ENCODE measurements at regions not wholly inside any gene's neighbourhood (a gene's known extent, or its start where the extent isn't known, plus 50 kb on each side); places are given as distances from the start of the nearest gene placed in this dataset.

DNA sequence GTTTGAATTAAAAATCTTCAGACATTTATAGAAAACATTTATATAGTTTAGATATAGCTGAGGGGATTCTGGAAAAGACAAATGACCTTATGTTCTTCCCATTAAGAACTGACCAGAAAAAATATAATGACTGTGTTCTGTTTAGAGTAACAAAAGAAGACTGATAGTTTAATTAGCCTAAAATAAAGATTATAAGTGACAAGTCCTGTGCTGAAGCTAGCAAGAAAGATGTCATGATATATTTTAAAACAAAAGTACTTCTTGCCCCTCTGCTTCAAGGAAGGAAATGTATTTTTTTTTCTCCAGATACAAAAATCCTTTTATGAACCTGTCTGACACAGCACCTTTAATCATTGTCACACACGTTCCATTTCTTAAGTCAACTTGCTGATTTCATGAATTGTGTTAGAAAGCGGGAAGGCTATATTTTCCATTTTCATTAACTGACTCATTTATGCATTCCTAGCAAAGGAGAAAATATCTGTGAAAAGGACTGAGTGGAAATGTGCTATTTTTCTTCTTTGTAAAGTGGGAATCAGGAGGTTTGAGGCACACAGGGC, 690.7 kb upstream of the GOT2 start:
- no peak for DNase-seq (ENCODE audit: low read depth in 2 of 2)

GRCh38 chr16:59411961-59412841, 678.1 kb upstream of the GOT2 start:
- no peak for DNase-seq (ENCODE audit: low read depth in 2 of 2)

DNA sequence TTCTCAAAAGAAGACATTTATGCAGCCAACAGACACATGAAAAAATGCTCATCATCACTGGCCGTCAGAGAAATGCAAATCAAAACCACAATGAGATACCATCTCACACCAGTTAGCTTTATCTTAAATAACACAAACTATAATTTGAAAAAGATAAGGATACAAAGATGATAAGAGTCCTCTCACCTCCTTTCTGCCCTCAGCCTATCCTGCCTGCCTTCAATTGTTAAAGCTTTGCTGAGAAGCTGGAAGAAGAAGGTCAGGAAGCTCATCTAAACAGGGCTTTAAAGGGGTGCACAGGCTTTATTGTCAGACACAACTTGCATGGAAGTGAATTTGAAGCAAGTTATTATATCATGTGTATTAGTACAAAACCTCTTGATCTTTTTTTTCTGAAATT, 676.3 kb upstream of the GOT2 start:
- no peak for DNase-seq (ENCODE audit: low read depth in 2 of 2)

DNA sequence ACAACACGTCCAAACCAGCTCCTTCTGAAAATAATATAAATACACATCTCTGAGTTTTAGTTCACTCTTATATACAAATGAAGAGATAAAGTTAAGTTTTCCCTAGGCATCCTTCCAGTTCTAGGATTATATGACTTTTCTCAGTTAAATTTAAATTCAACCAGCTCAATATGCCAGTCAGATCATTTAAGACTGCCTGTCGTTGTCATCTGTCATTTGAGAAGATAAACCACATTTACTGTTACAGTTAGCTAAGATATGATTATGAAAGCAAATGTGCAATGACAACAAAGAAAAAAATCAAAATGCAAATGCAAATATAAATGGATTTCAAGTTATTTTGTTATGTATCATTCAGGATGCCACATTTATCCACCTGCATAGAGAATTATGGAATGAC, 671.7 kb upstream of the GOT2 start:
- DNase-seq (ENCODE audit: low read depth in 2 of 2), result no peak

DNA sequence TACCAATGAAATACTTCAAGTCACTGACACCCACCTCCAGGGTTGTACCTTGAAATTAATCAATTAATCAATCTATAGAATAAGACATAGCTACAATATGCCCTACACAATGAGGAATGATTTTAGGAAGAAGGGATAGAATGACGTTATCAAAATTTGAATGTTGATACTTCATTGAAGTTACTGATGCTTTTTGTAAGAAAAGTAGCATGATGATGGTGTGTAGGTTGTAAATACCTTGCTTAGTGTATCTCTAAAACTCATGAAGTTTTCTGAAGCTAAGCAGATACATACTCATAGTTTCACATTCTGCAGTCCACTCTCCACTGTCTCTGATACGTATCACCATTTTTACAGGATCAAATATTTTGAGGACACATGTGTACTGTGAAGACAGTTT, 670.4 kb upstream of the GOT2 start:
- no peak for DNase-seq (ENCODE audit: low read depth in 2 of 2)

- no peak for DNase-seq (ENCODE audit: low read depth in 2 of 2)
These were observed 666.7 kb upstream of the GOT2 start for GRCh38 chr16:59400830-59401229.

GRCh38 chr16:59397638-59398037, 663.5 kb upstream of the GOT2 start:
- no peak for DNase-seq (ENCODE audit: low read depth in 2 of 2)

- no peak for DNase-seq (ENCODE audit: low read depth in 2 of 2)
These were observed 660.4 kb upstream of the GOT2 start for GRCh38 chr16:59394526-59394925.

GRCh38 chr16:59392911-59393310, 658.8 kb upstream of the GOT2 start:
- DNase-seq (ENCODE audit: low read depth in 2 of 2), result no peak

DNA sequence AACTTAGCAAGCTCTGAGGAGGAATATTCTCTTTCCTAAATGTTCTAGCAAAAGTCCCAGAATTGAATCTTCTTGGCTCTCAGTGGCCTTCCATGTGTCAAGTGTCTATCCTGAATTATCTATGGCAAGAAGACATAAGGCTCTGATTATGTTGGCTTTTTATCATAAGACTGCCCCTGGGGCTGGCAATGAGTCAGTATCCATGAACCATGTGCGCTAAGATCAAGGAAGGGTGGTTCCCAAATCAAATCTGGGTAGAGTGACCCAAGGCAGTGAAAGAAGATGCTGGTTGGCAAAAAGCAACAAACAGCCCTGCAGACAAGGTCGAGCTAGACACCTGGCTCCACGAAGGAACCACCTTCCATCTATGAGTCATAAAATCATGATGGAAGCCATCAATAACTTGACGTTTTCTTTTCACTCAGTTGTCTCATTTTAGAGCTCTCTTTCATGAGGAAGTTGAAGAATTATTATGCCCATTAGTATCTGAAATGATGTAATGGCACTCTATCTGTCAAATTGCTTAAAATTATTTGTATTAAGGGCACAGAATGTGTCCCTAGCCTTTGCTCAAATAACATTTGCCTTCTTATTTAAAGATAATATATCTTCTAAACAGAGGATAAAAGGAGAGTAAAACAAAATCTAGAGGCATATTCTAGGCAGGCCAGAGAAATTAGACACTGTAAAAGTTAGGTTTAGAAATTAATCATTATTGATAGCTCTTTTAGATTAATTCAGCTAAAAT, 657.7 kb upstream of the GOT2 start:
- DNase-seq (ENCODE audit: low read depth in 2 of 2), result no peak

GRCh38 chr16:59385959-59386358, 651.8 kb upstream of the GOT2 start:
- DNase-seq (ENCODE audit: low read depth in 2 of 2), result no peak

GRCh38 chr16:59385491-59385890, 651.4 kb upstream of the GOT2 start:
- no peak for DNase-seq (ENCODE audit: low read depth in 2 of 2)

DNA sequence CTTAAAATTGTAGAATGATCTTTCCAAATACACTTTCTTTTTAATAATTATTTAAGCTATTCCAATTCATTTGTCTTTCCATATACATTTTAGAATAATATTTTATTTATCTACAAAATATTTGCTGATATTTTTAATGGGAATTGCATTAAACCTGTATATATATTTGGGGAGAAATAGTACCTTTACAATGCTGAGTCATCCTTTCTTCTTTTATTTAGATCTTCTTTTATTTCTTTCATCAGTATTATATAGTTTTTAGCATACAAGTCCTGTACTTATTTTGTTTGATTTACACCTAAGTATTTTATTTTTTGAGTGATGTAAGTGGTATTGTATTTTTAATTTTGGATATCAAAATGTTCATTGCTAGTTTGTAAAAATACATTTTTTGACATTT, 639.5 kb upstream of the GOT2 start:
- no peak for DNase-seq (ENCODE audit: low read depth in 2 of 2)

- no peak for DNase-seq (ENCODE audit: low read depth in 2 of 2)
These were observed 636.6 kb upstream of the GOT2 start for GRCh38 chr16:59370717-59371116.

- no peak for DNase-seq (ENCODE audit: low read depth in 2 of 2)
These were observed 635.4 kb upstream of the GOT2 start for GRCh38 chr16:59369523-59369922.

GRCh38 chr16:59368586-59368985, 634.5 kb upstream of the GOT2 start:
- DNase-seq (ENCODE audit: low read depth in 2 of 2), result no peak

DNA sequence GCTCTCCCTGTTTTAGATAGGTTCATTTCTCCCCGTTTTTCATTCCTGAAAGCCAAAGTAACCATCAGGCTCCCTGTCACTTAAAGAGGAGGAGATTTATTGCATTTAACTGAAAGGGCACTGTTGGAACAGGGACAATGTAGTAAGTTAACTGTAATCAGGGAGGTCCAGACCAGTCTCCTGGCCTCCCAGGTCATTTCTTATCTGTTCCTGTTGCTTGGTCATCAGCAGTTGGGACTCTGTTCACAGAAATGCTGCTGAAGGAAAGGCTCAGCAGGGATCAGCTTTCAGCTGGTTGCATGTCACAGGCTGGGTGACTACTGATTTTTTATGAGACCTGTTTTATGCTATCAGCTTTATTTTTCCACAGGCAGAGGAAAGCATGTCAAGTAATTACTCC, 622.6 kb upstream of the GOT2 start:
- no peak for DNase-seq (ENCODE audit: low read depth in 2 of 2)

GRCh38 chr16:59356144-59356543, 622.0 kb upstream of the GOT2 start:
- DNase-seq (ENCODE audit: low read depth in 2 of 2), result no peak

GRCh38 chr16:59355704-59356103, 621.6 kb upstream of the GOT2 start:
- no peak for DNase-seq (ENCODE audit: low read depth in 2 of 2)

- DNase-seq (ENCODE audit: low read depth in 2 of 2), result no peak
These were observed 617.3 kb upstream of the GOT2 start for GRCh38 chr16:59351305-59351903.

DNA sequence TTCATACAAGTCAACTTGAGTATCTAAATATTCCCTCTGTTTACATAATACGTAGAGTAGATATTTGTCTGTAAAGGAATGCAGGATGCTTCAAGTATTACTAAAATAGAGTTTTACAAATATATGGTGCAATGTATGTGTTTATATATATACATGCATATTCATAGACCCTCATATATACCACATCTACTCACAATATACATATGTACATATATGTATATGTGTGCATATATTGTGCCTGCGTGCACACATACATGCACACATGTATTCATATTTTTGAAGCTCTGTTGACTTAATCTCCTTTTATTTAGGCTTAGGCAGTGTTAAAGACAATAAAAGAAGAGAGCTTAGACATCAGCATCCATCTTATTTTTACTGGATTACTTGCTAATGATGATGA, 616.6 kb upstream of the GOT2 start:
- no peak for DNase-seq (ENCODE audit: low read depth in 2 of 2)

DNA sequence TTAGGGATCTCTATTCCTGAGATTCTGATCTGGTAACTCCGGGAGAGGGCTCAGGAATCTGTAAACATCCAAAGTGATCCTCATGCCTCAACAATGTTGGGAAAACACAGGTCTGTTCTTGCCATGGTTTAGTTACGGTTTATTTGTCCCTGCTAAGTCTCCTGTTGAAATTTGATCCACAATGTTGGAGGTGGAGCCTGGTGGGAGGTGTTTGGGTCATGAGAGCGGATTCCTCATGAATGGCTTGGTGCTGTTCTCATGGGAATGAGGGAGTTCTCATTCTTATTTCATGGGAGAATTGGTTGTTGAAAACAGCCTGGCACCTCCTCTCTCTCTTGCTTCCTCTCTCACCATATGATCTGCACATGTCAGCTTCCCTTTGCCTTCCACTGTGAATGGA, 608.6 kb upstream of the GOT2 start:
- DNase-seq (ENCODE audit: low read depth in 2 of 2), result no peak

- DNase-seq (ENCODE audit: low read depth in 2 of 2), result no peak
These were observed 607.3 kb upstream of the GOT2 start for GRCh38 chr16:59341368-59341767.
